ENCODE measurements at regions not wholly inside any gene's neighbourhood (a gene's known extent, or its start where the extent isn't known, plus 50 kb on each side); places are given as distances from the start of the nearest gene placed in this dataset.

GRCh38 chr12:127731657-127732056, 535.3 kb upstream of the TMEM132C start:
- TF ChIP-seq CTCF (conservative IDR thresholded peaks at IDR 0.05 in 1 of 2, IDR thresholded peaks at IDR 0.05 in 1 of 2; ENCODE audit: extremely low read depth in 1 of 2, insufficient read depth in 1 of 2, low read depth in 1 of 2, low read length in 2 of 2) (no peak), EZH2 (IDR thresholded peaks at IDR 0.05; ENCODE audit: borderline replicate concordance, low read length) (no peak)

Data from mammary epithelial cell (primary cell).